Neural cell (in vitro differentiated cells): ENCODE measurements at regions not wholly inside any gene's neighbourhood (a gene's known extent, or its start where the extent isn't known, plus 50 kb on each side); places are given as distances from the start of the nearest gene placed in this dataset.
"Not testable (repeated sequence)": the region's sequence is repeated elsewhere in the genome, so short reads cannot be mapped to it uniquely, and the experiment has no call there.

Source experiments
- H2AFZ ChIP-seq: fragments of 200-600, 300-800 bp; sonication (generic), shearing (Covaris generic); 2 replicates; pipeline ENCODE4 v1.6.0; 2014; ENCODE audit warnings: low read depth, mild to moderate bottlenecking, antibody characterized with exemption, low read length, moderate library complexity
- H3F3A ChIP-seq: fragments of 200-600 bp; shearing (Covaris generic); 2 replicates; pipeline ENCODE4 v1.6.1; 2016; ENCODE audit warnings: mild to moderate bottlenecking, moderate library complexity, mixed read lengths, antibody characterized with exemption, low read length; ENCODE audit not compliant: insufficient read depth, poor library complexity, severe bottlenecking
- H3K27ac ChIP-seq: fragments of 200-600, 300-800 bp; sonication (generic), shearing (Covaris generic); 2 replicates; pipeline ENCODE4 v1.5.1; 2014; ENCODE audit warnings: mild to moderate bottlenecking, low read length, moderate library complexity
- H3K27me3 ChIP-seq: fragments of 300-800, 200-600 bp; sonication (generic), shearing (Covaris generic); 2 replicates; pipeline ENCODE4 v1.6.0; 2014; ENCODE audit warnings: mild to moderate bottlenecking, low read depth, low read length, moderate library complexity; ENCODE audit not compliant: insufficient read depth
- H3K36me3 ChIP-seq: fragments of 300-800, 200-600 bp; sonication (generic), shearing (Covaris generic); 2 replicates; pipeline ENCODE4 v1.5.1; 2014; ENCODE audit warnings: mild to moderate bottlenecking, antibody characterized with exemption, low read length, moderate library complexity; ENCODE audit not compliant: insufficient read depth
- H3K4me2 ChIP-seq: fragments of 300-800, 200-600 bp; sonication (generic), shearing (Covaris generic); 2 replicates; pipeline ENCODE4 v1.6.0; 2014; ENCODE audit warnings: mild to moderate bottlenecking, low read length
- H3K4me3 ChIP-seq: fragments of 300-800, 200-600 bp; sonication (generic), shearing (Covaris generic); 2 replicates; pipeline ENCODE4 v1.5.1; 2014; ENCODE audit warnings: mild to moderate bottlenecking, low read length, moderate library complexity
- H3K79me2 ChIP-seq: fragments of 200-600 bp; shearing (Covaris generic); replicated peaks from 2 replicates; pipeline ENCODE4 v1.6.0; 2014; ENCODE audit warnings: mild to moderate bottlenecking, low read length, moderate library complexity; ENCODE audit not compliant: insufficient read depth
- H3K9ac ChIP-seq: fragments of 300-800, 200-600 bp; sonication (generic), shearing (Covaris generic); 2 replicates; pipeline ENCODE4 v1.6.1; 2016; ENCODE audit warnings: mild to moderate bottlenecking, low read length, mixed read lengths
- H3K9me2 ChIP-seq: fragments of 200-600 bp; shearing (Covaris generic); 2 replicates; pipeline ENCODE4 v1.6.1; 2016; ENCODE audit warnings: mild to moderate bottlenecking, low read length, mixed read lengths; ENCODE audit not compliant: insufficient read depth
- H3K9me3 ChIP-seq: fragments of 200-600, 300-800 bp; sonication (generic), shearing (Covaris generic); 2 replicates; pipeline ENCODE4 v1.6.1; 2016; ENCODE audit warnings: mild to moderate bottlenecking, mixed run types, low read length, moderate library complexity, mixed read lengths
- H4K20me1 ChIP-seq: fragments of 200-600 bp; shearing (Covaris generic); 2 replicates; pipeline ENCODE4 v1.6.1; 2016; ENCODE audit warnings: mild to moderate bottlenecking, mixed run types; ENCODE audit not compliant: insufficient read depth
- CTCF ChIP-seq: fragments of 450-650 bp; IDR thresholded peaks from 2 replicates; pipeline ENCODE4 v1.5.1; 2014; ENCODE audit warnings: antibody characterized with exemption, mild to moderate bottlenecking, moderate library complexity; ENCODE audit not compliant: poor library complexity, severe bottlenecking
- EP300 ChIP-seq: fragments of 450-650 bp; conservative IDR thresholded peaks from 2 replicates; pipeline ENCODE4 v1.6.1; 2014; ENCODE audit warnings: antibody characterized with exemption, mild to moderate bottlenecking, moderate library complexity; ENCODE audit not compliant: poor library complexity, severe bottlenecking
- EZH2 ChIP-seq: fragments of 200-600, 300-800 bp; shearing (Covaris generic), sonication (generic); IDR thresholded peaks from 2 replicates; pipeline ENCODE4 v1.6.1; 2014; ENCODE audit warnings: antibody characterized with exemption, low read length, borderline replicate concordance, mild to moderate bottlenecking; ENCODE audit not compliant: insufficient read depth, poor library complexity, severe bottlenecking
- MXI1 ChIP-seq: fragments of 450-650 bp; conservative IDR thresholded peaks from 2 replicates; pipeline ENCODE4 v1.6.1; 2014; ENCODE audit warnings: antibody characterized with exemption, mild to moderate bottlenecking; ENCODE audit not compliant: poor library complexity, severe bottlenecking
- POLR2AphosphoS5 ChIP-seq: IDR thresholded peaks from 2 replicates; pipeline ENCODE4 v1.6.1; 2012
- RAD21 ChIP-seq: fragments of 450-650 bp; conservative IDR thresholded peaks from 2 replicates; pipeline ENCODE4 v1.6.1; 2014; ENCODE audit warnings: antibody characterized with exemption, mild to moderate bottlenecking, moderate library complexity
- SMC3 ChIP-seq: fragments of 450-650 bp; conservative IDR thresholded peaks from 2 replicates; pipeline ENCODE4 v1.6.1; 2014; ENCODE audit warnings: antibody characterized with exemption, mild to moderate bottlenecking, moderate library complexity; ENCODE audit not compliant: poor library complexity
- TAF1 ChIP-seq: IDR thresholded peaks from 2 replicates; pipeline ENCODE4 v1.6.1; 2012; ENCODE audit warnings: low read depth
- TF ChIP-seq, protein P1 (sequence below): IDR thresholded peaks from 2 replicates; pipeline ENCODE4 v1.6.1; 2012; ENCODE audit warnings: borderline replicate concordance

- no peaks in the 10 kb centered on the region for H3K27me3 ChIP-seq
- no peaks in the 10 kb centered on the region for H3K36me3 ChIP-seq
- TF ChIP-seq POLR2AphosphoS5 = no peak
- TF ChIP-seq SMC3 = no peak
- H3K4me3 ChIP-seq = no peak overlapping the region
- no peak overlapping the region for H2AFZ ChIP-seq
- H3K79me2 ChIP-seq = no peaks in the 10 kb centered on the region
- H4K20me1 ChIP-seq = no peaks in the 10 kb centered on the region
- no peak overlapping the region for H3K4me2 ChIP-seq
- H3F3A ChIP-seq = no peaks in the 10 kb centered on the region
- H3K9ac ChIP-seq = no peak overlapping the region
- no peak overlapping the region for H3K27ac ChIP-seq
- H3K9me3 ChIP-seq = no peaks in the 10 kb centered on the region
- no peaks in the 10 kb centered on the region for H3K9me2 ChIP-seq
Observed at GRCh38 chr1:190942475-190942874, 464.8 kb upstream of the BRINP3 start.

GRCh38 chr1:190943722-190944121 is 466.1 kb upstream of the BRINP3 start:
- H3K9me3 ChIP-seq, H3K79me2 ChIP-seq, H3K4me2 ChIP-seq, H3K9ac ChIP-seq, H3K27me3 ChIP-seq, H3K27ac ChIP-seq, H2AFZ ChIP-seq, H4K20me1 ChIP-seq, H3F3A ChIP-seq, H3K36me3 ChIP-seq, H3K4me3 ChIP-seq, H3K9me2 ChIP-seq: not testable (repeated sequence)

DNA sequence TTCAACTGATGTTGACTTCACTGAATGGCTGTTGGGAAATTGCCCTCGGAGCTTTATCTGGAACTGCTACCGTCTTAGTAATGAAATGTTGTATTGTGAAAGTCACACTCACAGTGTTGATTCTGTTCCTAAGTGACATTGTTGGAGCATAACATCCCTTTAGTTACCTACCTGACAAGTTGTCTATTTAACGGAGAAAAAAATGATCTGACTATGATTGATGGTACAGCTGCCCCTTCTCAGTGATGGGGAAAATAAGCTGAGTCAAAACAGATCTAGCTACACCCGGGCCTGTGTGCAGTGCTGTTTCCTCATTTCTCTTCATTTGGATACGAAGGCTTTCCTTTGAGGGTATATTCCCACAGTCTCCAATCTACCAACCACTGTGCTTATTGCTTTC is 472.3 kb upstream of the BRINP3 start:
- H3K9me3 ChIP-seq = no peaks in the 10 kb centered on the region
- TF ChIP-seq EP300 (peak; percentile 76), POLR2AphosphoS5 (peak; percentile 61), TAF1 (no peak)
- no peak overlapping the region for H3K4me3 ChIP-seq
- H3K27me3 ChIP-seq = no peaks in the 10 kb centered on the region
- no peak overlapping the region for H3K9ac ChIP-seq
- no peak overlapping the region for H2AFZ ChIP-seq
- no peaks in the 10 kb centered on the region for H3F3A ChIP-seq
- H3K27ac ChIP-seq = no peak overlapping the region
- no peaks in the 10 kb centered on the region for H3K9me2 ChIP-seq
- H3K4me2 ChIP-seq = no peak overlapping the region
- H3K79me2 ChIP-seq = no peaks in the 10 kb centered on the region
- H4K20me1 ChIP-seq = no peaks in the 10 kb centered on the region
- H3K36me3 ChIP-seq = no peaks in the 10 kb centered on the region

- Histone ChIP-seq H3K36me3 (no peaks in the 10 kb centered on the region), H3K9ac (no peak overlapping the region), H3K9me3 (no peaks in the 10 kb centered on the region), H3K27ac (no peak overlapping the region), H3K27me3 (no peaks in the 10 kb centered on the region), H3K4me2 (no peak overlapping the region), H4K20me1 (no peaks in the 10 kb centered on the region), H3K79me2 (no peaks in the 10 kb centered on the region), H3F3A (no peaks in the 10 kb centered on the region), H2AFZ (no peak overlapping the region), H3K4me3 (no peak overlapping the region), H3K9me2 (no peaks in the 10 kb centered on the region)
- TF ChIP-seq RAD21 = no peak
- no peak for TF ChIP-seq SMC3
- TF ChIP-seq CTCF = no peak
- TF ChIP-seq, protein P1, sequence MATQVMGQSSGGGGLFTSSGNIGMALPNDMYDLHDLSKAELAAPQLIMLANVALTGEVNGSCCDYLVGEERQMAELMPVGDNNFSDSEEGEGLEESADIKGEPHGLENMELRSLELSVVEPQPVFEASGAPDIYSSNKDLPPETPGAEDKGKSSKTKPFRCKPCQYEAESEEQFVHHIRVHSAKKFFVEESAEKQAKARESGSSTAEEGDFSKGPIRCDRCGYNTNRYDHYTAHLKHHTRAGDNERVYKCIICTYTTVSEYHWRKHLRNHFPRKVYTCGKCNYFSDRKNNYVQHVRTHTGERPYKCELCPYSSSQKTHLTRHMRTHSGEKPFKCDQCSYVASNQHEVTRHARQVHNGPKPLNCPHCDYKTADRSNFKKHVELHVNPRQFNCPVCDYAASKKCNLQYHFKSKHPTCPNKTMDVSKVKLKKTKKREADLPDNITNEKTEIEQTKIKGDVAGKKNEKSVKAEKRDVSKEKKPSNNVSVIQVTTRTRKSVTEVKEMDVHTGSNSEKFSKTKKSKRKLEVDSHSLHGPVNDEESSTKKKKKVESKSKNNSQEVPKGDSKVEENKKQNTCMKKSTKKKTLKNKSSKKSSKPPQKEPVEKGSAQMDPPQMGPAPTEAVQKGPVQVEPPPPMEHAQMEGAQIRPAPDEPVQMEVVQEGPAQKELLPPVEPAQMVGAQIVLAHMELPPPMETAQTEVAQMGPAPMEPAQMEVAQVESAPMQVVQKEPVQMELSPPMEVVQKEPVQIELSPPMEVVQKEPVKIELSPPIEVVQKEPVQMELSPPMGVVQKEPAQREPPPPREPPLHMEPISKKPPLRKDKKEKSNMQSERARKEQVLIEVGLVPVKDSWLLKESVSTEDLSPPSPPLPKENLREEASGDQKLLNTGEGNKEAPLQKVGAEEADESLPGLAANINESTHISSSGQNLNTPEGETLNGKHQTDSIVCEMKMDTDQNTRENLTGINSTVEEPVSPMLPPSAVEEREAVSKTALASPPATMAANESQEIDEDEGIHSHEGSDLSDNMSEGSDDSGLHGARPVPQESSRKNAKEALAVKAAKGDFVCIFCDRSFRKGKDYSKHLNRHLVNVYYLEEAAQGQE = no peak
- TF ChIP-seq MXI1 = no peak
- TF ChIP-seq EZH2 = no peak
- no peak for TF ChIP-seq TAF1
- no peak for TF ChIP-seq EP300
- no peak for TF ChIP-seq POLR2AphosphoS5
Observed at GRCh38 chr1:190957565-190957964, 479.9 kb upstream of the BRINP3 start.
